ENCODE measurements at regions not wholly inside any gene's neighbourhood (a gene's known extent, or its start where the extent isn't known, plus 50 kb on each side); places are given as distances from the start of the nearest gene placed in this dataset.

- no peak for TF ChIP-seq EZH2 (IDR thresholded peaks at IDR 0.05)
- no peak for TF ChIP-seq POLR2AphosphoS5 (IDR thresholded peaks at IDR 0.05; ENCODE audit: low read depth, low read length)
- TF ChIP-seq CTCF (IDR thresholded peaks at IDR 0.05 in 2 of 3, conservative IDR thresholded peaks at IDR 0.05 in 1 of 3; ENCODE audit: borderline replicate concordance in 1 of 3, insufficient read depth in 1 of 3, low read depth in 2 of 3, low read length in 2 of 3): no peak
- no peak for TF ChIP-seq SIN3A (IDR thresholded peaks at IDR 0.05; ENCODE audit: low read depth)
- TF ChIP-seq POLR2A (IDR thresholded peaks at IDR 0.05; ENCODE audit: borderline replicate concordance, extremely low read depth, insufficient read depth, insufficient read length): no peak
- no peak for TF ChIP-seq SP1 (IDR thresholded peaks at IDR 0.05; ENCODE audit: low read depth)
- TF ChIP-seq TCF7L2 (IDR thresholded peaks at IDR 0.05; ENCODE audit: borderline replicate concordance, extremely low read depth, insufficient read depth, insufficient read length): no peak
- TF ChIP-seq EZH2phosphoT487 (IDR thresholded peaks at IDR 0.05; ENCODE audit: borderline replicate concordance): no peak
- TF ChIP-seq, protein P1, sequence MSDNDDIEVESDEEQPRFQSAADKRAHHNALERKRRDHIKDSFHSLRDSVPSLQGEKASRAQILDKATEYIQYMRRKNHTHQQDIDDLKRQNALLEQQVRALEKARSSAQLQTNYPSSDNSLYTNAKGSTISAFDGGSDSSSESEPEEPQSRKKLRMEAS (IDR thresholded peaks at IDR 0.05): no peak
- TF ChIP-seq, protein P2, sequence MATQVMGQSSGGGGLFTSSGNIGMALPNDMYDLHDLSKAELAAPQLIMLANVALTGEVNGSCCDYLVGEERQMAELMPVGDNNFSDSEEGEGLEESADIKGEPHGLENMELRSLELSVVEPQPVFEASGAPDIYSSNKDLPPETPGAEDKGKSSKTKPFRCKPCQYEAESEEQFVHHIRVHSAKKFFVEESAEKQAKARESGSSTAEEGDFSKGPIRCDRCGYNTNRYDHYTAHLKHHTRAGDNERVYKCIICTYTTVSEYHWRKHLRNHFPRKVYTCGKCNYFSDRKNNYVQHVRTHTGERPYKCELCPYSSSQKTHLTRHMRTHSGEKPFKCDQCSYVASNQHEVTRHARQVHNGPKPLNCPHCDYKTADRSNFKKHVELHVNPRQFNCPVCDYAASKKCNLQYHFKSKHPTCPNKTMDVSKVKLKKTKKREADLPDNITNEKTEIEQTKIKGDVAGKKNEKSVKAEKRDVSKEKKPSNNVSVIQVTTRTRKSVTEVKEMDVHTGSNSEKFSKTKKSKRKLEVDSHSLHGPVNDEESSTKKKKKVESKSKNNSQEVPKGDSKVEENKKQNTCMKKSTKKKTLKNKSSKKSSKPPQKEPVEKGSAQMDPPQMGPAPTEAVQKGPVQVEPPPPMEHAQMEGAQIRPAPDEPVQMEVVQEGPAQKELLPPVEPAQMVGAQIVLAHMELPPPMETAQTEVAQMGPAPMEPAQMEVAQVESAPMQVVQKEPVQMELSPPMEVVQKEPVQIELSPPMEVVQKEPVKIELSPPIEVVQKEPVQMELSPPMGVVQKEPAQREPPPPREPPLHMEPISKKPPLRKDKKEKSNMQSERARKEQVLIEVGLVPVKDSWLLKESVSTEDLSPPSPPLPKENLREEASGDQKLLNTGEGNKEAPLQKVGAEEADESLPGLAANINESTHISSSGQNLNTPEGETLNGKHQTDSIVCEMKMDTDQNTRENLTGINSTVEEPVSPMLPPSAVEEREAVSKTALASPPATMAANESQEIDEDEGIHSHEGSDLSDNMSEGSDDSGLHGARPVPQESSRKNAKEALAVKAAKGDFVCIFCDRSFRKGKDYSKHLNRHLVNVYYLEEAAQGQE (IDR thresholded peaks at IDR 0.05; ENCODE audit: low read depth): no peak
- no peak for TF ChIP-seq YY1 (IDR thresholded peaks at IDR 0.05; ENCODE audit: extremely low read depth, insufficient replicate concordance, low read depth, low read length)
Measured at GRCh38 chr1:60665311-60665710, 417.1 kb upstream of the NFIA start.

All from HCT116 (cell line).